Karpas-422 (cell line): ENCODE measurements at regions not wholly inside any gene's neighbourhood (a gene's known extent, or its start where the extent isn't known, plus 50 kb on each side); places are given as distances from the start of the nearest gene placed in this dataset.

Experiments
- DNase-seq: peaks from one replicate; pipeline ENCODE4 v3.0.0-alpha.2; 2015
- H2AFZ ChIP-seq: fragments of 200-600 bp; sonication (generic); 2 replicates; pipeline ENCODE4 v1.6.1; 2014; ENCODE audit warnings: antibody characterized with exemption, low read length, mixed read lengths
- H3K27ac ChIP-seq: fragments of 200-600 bp; sonication (generic); 2 replicates; pipeline ENCODE4 v1.5.1; 2014; ENCODE audit warnings: mild to moderate bottlenecking, low read length, moderate library complexity
- H3K27me3 ChIP-seq: fragments of 200-600 bp; sonication (generic); 2 replicates; pipeline ENCODE4 v1.6.1; 2014; ENCODE audit warnings: low read length, mixed read lengths
- H3K36me3 ChIP-seq: fragments of 200-600 bp; sonication (generic); 2 replicates; pipeline ENCODE4 v1.6.1; 2014; ENCODE audit warnings: low read length, mixed read lengths; ENCODE audit not compliant: insufficient read depth
- H3K4me1 ChIP-seq: fragments of 200-600 bp; sonication (generic); 2 replicates; pipeline ENCODE4 v1.6.1; 2014; ENCODE audit warnings: mild to moderate bottlenecking, low read length, mixed read lengths
- H3K4me2 ChIP-seq: fragments of 200-600 bp; sonication (generic); 2 replicates; pipeline ENCODE4 v1.6.1; 2014; ENCODE audit warnings: low read length, low read depth, mild to moderate bottlenecking; ENCODE audit not compliant: poor library complexity, severe bottlenecking
- H3K4me3 ChIP-seq: fragments of 200-600 bp; sonication (generic); 2 replicates; pipeline ENCODE4 v1.5.1; 2014; ENCODE audit warnings: mild to moderate bottlenecking, antibody characterized with exemption, low read length, mixed read lengths
- H3K79me2 ChIP-seq: fragments of 200-600 bp; sonication (generic); 2 replicates; pipeline ENCODE4 v1.6.1; 2014; ENCODE audit warnings: mild to moderate bottlenecking, low read length, mixed read lengths
- H3K9ac ChIP-seq: fragments of 200-600 bp; sonication (generic); 2 replicates; pipeline ENCODE4 v1.6.0; 2014; ENCODE audit warnings: low read length
- H3K9me2 ChIP-seq: fragments of 200-600 bp; sonication (generic), shearing (Covaris generic); replicated peaks from 2 replicates; pipeline ENCODE4 v1.6.0; 2014; ENCODE audit warnings: mild to moderate bottlenecking, low read length, moderate library complexity; ENCODE audit not compliant: insufficient read depth
- H3K9me3 ChIP-seq: fragments of 300-700, 200-600 bp; sonication (generic); 2 replicates; pipeline ENCODE4 v1.6.1; 2014; ENCODE audit warnings: low read length, mixed read lengths
- H4K20me1 ChIP-seq: fragments of 200-600 bp; sonication (generic); 2 replicates; pipeline ENCODE4 v1.6.1; 2014; ENCODE audit warnings: mild to moderate bottlenecking, antibody characterized with exemption, low read length, low read depth; ENCODE audit not compliant: insufficient read depth

DNA sequence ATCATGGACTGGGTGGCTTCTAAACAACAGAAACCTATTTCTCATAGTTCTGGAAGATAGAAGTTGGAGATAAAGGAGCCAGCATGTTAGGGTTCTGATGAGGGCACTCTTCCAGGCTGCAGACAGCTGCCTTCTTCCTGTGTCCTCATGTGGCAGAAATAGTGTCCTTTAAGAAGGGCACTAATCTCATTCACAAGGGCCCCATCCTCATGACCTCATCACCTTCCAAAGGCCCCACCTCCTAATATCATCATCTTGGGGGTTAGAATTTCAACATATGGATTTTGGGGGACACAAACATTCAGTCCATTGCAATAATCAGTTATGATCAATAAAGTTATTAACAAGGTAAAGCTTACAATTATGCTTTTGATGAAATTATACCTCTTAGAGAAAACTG is 130.8 kb upstream of the SLC22A23 start:
- no peak overlapping the region for H3K4me3 ChIP-seq
- no peaks in the 10 kb centered on the region for H3K4me1 ChIP-seq
- 0 out of 2 replicates have a peak, but pooled peaks cover 4% of the 10 kb centered on the region for H3K27me3 ChIP-seq
- DNase-seq: no peak
- H3K27ac ChIP-seq: no peak overlapping the region
- H3K79me2 ChIP-seq: no peaks in the 10 kb centered on the region
- H4K20me1 ChIP-seq: no peaks in the 10 kb centered on the region
- no peak overlapping the region for H3K4me2 ChIP-seq
- H3K9ac ChIP-seq: no peak overlapping the region
- peaks cover 4% of the 10 kb centered on the region; the same call in 1 of the 2 replicates for H3K9me3 ChIP-seq
- H2AFZ ChIP-seq: no peak overlapping the region
- no peaks in the 10 kb centered on the region for H3K36me3 ChIP-seq
- H3K9me2 ChIP-seq: no peaks in the 10 kb centered on the region

DNA sequence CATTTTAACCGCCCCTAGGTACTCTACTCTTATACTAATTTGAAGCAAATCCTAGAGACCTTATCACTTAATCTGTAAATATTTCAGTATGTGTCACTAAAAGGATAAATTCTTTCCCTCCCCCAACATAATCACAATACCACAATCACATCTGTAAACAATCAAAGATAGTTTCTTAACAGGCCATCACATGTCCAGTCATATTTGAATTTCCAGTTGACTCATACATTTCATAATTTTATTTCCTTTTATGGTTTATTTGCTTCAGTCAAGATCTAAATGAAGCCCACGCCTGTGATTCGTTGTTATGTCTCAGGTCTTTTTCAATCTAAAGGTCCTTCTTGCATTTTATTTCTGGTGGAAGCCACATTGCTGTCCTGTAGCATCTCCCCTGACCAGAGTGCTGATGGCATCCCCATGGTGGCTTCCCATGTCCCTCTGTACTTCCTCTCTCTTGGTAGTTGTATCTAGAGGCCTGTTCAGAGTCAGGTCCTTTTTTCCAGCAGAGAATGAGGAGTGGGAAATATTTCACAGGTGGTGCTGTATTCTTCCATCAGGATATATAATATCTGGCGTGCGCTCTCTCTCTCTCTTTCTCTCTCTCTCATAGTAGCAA is 128.6 kb upstream of the SLC22A23 start:
- Histone ChIP-seq H3K4me2 (no peak overlapping the region), H3K9me3 (peaks cover 4% of the 10 kb centered on the region; the same call in 1 of the 2 replicates), H2AFZ (no peak overlapping the region)

DNA sequence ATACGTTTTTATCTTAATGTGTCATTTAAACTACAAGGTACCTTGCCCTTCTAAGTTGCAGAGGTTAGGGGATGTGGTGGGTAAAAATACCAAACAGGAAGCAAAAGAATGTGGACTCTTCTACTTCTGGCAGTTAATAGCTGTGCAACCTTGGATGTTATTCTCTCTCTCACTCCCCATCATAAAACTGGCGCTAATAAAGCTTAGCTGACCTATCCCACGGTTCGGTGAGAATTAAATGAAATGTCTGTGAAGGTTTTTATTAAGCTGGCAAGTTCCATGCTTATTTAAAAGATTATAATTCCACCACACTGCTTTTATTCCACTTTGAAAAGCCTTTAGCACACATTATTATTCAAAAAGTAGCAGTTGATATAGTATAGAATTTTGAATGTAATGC is 127.8 kb upstream of the SLC22A23 start:
- Histone ChIP-seq H3K4me1 (no peaks in the 10 kb centered on the region), H3K27ac (no peak overlapping the region), H3K9me3 (peaks cover 4% of the 10 kb centered on the region; the same call in 1 of the 2 replicates), H3K27me3 (0 out of 2 replicates have a peak, but pooled peaks cover 4% of the 10 kb centered on the region), H3K9ac (no peak overlapping the region), H3K9me2 (no peaks in the 10 kb centered on the region), H3K36me3 (no peaks in the 10 kb centered on the region), H3K79me2 (no peaks in the 10 kb centered on the region), H3K4me3 (no peak overlapping the region), H3K4me2 (no peak overlapping the region), H4K20me1 (no peaks in the 10 kb centered on the region), H2AFZ (no peak overlapping the region)
- DNase-seq: no peak

More for the DNA sequence above, 128.6 kb upstream of the SLC22A23 start:
- no peaks in the 10 kb centered on the region for H3K9me2 ChIP-seq
- H3K9ac ChIP-seq: no peak overlapping the region
- DNase-seq: no peak
- no peaks in the 10 kb centered on the region for H4K20me1 ChIP-seq
- H3K79me2 ChIP-seq: no peaks in the 10 kb centered on the region
- H3K27ac ChIP-seq: no peak overlapping the region
- H3K4me3 ChIP-seq: no peak overlapping the region
- no peaks in the 10 kb centered on the region for H3K36me3 ChIP-seq
- H3K27me3 ChIP-seq: 0 out of 2 replicates have a peak, but pooled peaks cover 4% of the 10 kb centered on the region
- no peaks in the 10 kb centered on the region for H3K4me1 ChIP-seq

DNA sequence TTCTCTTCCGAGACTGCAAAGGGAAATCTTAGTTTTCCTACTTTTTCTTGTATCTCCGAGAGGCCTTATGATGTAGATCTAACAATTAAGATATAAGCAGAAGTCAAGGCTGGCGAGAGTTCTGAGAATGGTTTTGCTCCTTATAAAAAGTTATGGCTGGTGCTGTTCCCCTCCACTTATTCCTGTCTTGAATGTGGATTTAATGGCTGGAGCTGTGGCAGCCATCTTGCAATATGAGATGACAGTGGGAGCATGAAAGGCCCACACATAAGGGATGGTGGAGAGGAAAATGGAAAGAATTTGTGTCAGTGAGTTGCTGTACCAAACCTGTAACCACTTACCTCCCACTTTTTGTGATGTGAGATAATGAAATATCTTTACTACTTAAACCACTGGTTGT is 124.6 kb upstream of the SLC22A23 start:
- H3K27ac ChIP-seq: no peak overlapping the region
- no peaks in the 10 kb centered on the region for H3K79me2 ChIP-seq
- no peak overlapping the region for H2AFZ ChIP-seq
- H4K20me1 ChIP-seq: no peaks in the 10 kb centered on the region
- no peaks in the 10 kb centered on the region for H3K9me2 ChIP-seq
- no peak overlapping the region for H3K4me3 ChIP-seq
- H3K9ac ChIP-seq: no peak overlapping the region
- no peaks in the 10 kb centered on the region for H3K9me3 ChIP-seq
- H3K36me3 ChIP-seq: no peaks in the 10 kb centered on the region
- H3K27me3 ChIP-seq: no peaks in the 10 kb centered on the region
- H3K4me2 ChIP-seq: no peak overlapping the region
- H3K4me1 ChIP-seq: peaks cover 7% of the 10 kb centered on the region
- no peak for DNase-seq

DNA sequence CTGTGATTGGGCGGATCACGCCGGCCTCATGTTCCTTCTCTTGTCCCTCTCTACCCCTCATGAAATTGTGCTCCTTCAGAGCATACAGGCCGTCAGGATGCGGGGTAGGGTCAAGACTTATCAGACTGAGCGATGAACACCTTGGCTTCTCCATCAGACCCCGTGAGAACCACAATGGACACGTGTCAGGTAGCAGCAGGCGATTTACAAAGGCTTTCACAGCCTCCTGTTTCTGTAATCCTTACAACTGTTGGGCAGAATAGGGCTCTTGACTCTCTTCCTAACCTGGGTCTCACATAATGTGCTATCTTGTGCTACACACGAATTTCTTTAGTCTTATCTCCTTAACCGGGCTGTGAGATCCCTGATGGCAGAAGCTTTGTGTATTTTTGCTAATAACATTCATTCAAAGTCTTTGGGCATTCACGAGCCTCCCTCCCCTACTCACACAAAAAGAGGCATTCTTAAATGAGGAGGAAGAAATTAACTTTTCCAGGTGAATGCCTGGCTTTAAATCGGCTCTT is 122.9 kb upstream of the SLC22A23 start:
- H3K4me3 ChIP-seq: no peak overlapping the region
- no peak overlapping the region for H3K9ac ChIP-seq
- H2AFZ ChIP-seq: no peak overlapping the region
- no peaks in the 10 kb centered on the region for H3K9me3 ChIP-seq
- H3K9me2 ChIP-seq: no peaks in the 10 kb centered on the region
- no peaks in the 10 kb centered on the region for H3K79me2 ChIP-seq
- no peaks in the 10 kb centered on the region for H3K27me3 ChIP-seq
- H3K27ac ChIP-seq: no peak overlapping the region
- H3K4me1 ChIP-seq: peaks cover 7% of the 10 kb centered on the region
- H3K36me3 ChIP-seq: no peaks in the 10 kb centered on the region
- DNase-seq: no peak
- H4K20me1 ChIP-seq: no peaks in the 10 kb centered on the region
- no peak overlapping the region for H3K4me2 ChIP-seq

DNA sequence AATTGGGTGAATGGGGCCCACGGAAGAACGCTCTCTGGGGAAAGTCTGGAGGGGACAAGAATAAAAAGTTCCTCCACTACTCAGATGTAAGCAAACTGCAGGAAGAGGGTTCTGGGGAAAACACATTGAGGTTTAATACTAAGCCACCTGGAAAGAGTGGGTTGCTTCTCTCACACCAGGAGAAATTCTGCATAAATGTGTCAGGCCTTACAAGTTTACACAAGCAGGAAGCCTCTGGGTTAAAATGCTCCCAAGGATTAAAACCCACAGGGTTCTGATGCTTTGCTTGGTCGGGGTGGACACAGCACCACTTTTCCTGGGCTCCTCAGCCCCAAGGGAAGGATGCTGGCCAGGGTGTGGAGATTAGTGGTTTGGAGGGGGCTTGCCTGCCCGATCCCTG is 122.1 kb upstream of the SLC22A23 start:
- H3K36me3 ChIP-seq: no peaks in the 10 kb centered on the region
- no peaks in the 10 kb centered on the region for H3K9me3 ChIP-seq

DNA sequence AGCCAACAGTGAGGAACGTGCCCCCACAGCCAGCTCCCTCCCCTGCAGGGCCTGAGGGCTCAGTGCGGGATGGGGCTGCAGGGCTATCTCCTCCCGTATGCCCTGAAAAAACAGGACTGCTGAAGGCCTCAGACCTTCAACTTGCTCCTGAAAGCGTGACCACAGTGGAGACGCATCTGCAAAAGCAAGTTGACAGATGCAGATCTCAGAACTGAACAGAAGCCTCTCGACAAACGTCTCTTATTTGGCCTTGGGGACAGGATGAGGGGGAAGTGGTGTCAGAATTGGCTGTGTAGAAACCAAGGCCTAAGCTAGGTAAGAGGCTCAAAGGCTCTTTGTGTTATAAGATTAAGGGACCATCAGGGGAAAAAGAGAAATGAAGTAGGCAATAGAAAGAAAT is 120.7 kb upstream of the SLC22A23 start:
- Histone ChIP-seq H3K36me3 (no peaks in the 10 kb centered on the region), H3K27me3 (no peaks in the 10 kb centered on the region), H3K4me3 (no peak overlapping the region), H3K27ac (no peak overlapping the region), H3K4me2 (no peak overlapping the region), H3K79me2 (no peaks in the 10 kb centered on the region), H3K4me1 (peaks cover 7% of the 10 kb centered on the region), H3K9me2 (no peaks in the 10 kb centered on the region), H2AFZ (no peak overlapping the region), H3K9me3 (no peaks in the 10 kb centered on the region), H3K9ac (no peak overlapping the region), H4K20me1 (no peaks in the 10 kb centered on the region)
- DNase-seq: no peak

More for the DNA sequence above, 122.1 kb upstream of the SLC22A23 start:
- no peak overlapping the region for H3K9ac ChIP-seq
- no peak overlapping the region for H2AFZ ChIP-seq
- no peak overlapping the region for H3K4me3 ChIP-seq
- H3K4me2 ChIP-seq: no peak overlapping the region
- no peaks in the 10 kb centered on the region for H3K79me2 ChIP-seq
- H3K27ac ChIP-seq: no peak overlapping the region
- H3K4me1 ChIP-seq: peaks cover 7% of the 10 kb centered on the region
- H3K9me2 ChIP-seq: no peaks in the 10 kb centered on the region
- no peak for DNase-seq
- no peaks in the 10 kb centered on the region for H3K27me3 ChIP-seq
- no peaks in the 10 kb centered on the region for H4K20me1 ChIP-seq

DNA sequence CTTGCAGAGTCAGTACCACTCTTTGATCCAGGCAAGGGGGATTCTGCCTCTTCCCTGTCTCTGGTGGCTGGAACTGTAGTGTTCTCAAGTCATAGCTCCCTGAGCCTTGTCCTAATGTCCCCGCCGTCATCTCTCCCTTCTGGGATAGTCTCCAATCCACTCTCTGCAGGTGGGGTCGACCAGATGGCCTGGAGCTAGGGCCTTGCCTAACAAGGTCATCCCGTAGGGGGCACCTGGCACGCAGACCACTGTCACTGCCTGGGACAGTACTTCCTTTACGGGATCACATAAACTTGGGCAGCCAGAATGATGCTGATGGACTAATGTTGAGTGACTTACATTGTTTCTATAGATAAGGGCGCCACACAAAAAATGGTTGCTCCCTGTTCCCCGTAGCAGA is 118.9 kb upstream of the SLC22A23 start:
- peaks cover 7% of the 10 kb centered on the region for H3K4me1 ChIP-seq

More for the DNA sequence above, 118.9 kb upstream of the SLC22A23 start:
- no peaks in the 10 kb centered on the region for H3K79me2 ChIP-seq
- no peaks in the 10 kb centered on the region for H3K9me3 ChIP-seq
- H3K4me3 ChIP-seq: no peak overlapping the region
- DNase-seq: no peak
- no peak overlapping the region for H3K27ac ChIP-seq
- no peaks in the 10 kb centered on the region for H4K20me1 ChIP-seq
- no peak overlapping the region for H3K4me2 ChIP-seq
- no peak overlapping the region for H3K9ac ChIP-seq
- no peaks in the 10 kb centered on the region for H3K36me3 ChIP-seq
- H3K9me2 ChIP-seq: no peaks in the 10 kb centered on the region
- H2AFZ ChIP-seq: no peak overlapping the region
- H3K27me3 ChIP-seq: no peaks in the 10 kb centered on the region
